AG09309 (cell line): ENCODE measurements at regions not wholly inside any gene's neighbourhood (a gene's known extent, or its start where the extent isn't known, plus 50 kb on each side); places are given as distances from the start of the nearest gene placed in this dataset.

Experiments used
- DNase-seq: peaks from one replicate; pipeline ENCODE4 v3.0.0-alpha.2; 2010; ENCODE audit warnings: low read depth
- H3K4me3 ChIP-seq: 2 replicates; pipeline ENCODE4 v1.5.1; 2011; ENCODE audit warnings: mild to moderate bottlenecking, low read depth, low read length, moderate library complexity; ENCODE audit not compliant: control insufficient read depth
- CTCF ChIP-seq: IDR thresholded peaks from 2 replicates; pipeline ENCODE4 v1.5.1; 2011; ENCODE audit warnings: mild to moderate bottlenecking, low read depth, low read length, inconsistent platforms; ENCODE audit not compliant: insufficient read depth, control insufficient read depth; ENCODE audit errors: missing control alignments

- no peak for TF ChIP-seq CTCF
- H3K4me3 ChIP-seq: no peak overlapping the region
- no peak for DNase-seq
Observed at GRCh38 chr16:60331168-60331567, 1597.1 kb upstream of the GOT2 start.

GRCh38 chr16:60329108-60329507, 1595.0 kb upstream of the GOT2 start:
- no peak for TF ChIP-seq CTCF
- no peak for DNase-seq
- H3K4me3 ChIP-seq: no peak overlapping the region

GRCh38 chr16:60328152-60328551, 1594.0 kb upstream of the GOT2 start:
- no peak for TF ChIP-seq CTCF
- no peak overlapping the region for H3K4me3 ChIP-seq
- DNase-seq: no peak

- no peak for TF ChIP-seq CTCF
- no peak for DNase-seq
- no peak overlapping the region for H3K4me3 ChIP-seq
Observed at GRCh38 chr16:60318486-60318885, 1584.4 kb upstream of the GOT2 start.

- no peak for TF ChIP-seq CTCF
- no peak overlapping the region for H3K4me3 ChIP-seq
- DNase-seq: no peak
Observed at GRCh38 chr16:60310846-60311445, 1576.8 kb upstream of the GOT2 start.

- DNase-seq: no peak
- no peak overlapping the region for H3K4me3 ChIP-seq
- no peak for TF ChIP-seq CTCF
Observed at GRCh38 chr16:60304720-60305119, 1570.6 kb upstream of the GOT2 start.

GRCh38 chr16:60304066-60304465, 1570.0 kb upstream of the GOT2 start:
- no peak for TF ChIP-seq CTCF
- no peak overlapping the region for H3K4me3 ChIP-seq
- DNase-seq: no peak
